Body of pancreas (tissue), 4 donors: ENCODE measurements at regions not wholly inside any gene's neighbourhood (a gene's known extent, or its start where the extent isn't known, plus 50 kb on each side); places are given as distances from the start of the nearest gene placed in this dataset.

ENCODE experiments used
- CTCF ChIP-seq, 7 experiments: fragments of 450-650 bp in 4 of 7; fragments of 200-600 bp in 3 of 7; sonication (generic) in 3 of 7; IDR thresholded peaks; one replicate each; pipeline ENCODE4 v1.5.1; 2016 to 2019; ENCODE audit warnings: antibody characterized with exemption in 7 of 7
- POLR2A ChIP-seq, 3 donors: fragments of 450-650 bp; IDR thresholded peaks; one replicate each; pipeline ENCODE4 v1.6.1; 2016; ENCODE audit warnings: antibody characterized with exemption in 3 of 3, mild to moderate bottlenecking in 2 of 3

DNA sequence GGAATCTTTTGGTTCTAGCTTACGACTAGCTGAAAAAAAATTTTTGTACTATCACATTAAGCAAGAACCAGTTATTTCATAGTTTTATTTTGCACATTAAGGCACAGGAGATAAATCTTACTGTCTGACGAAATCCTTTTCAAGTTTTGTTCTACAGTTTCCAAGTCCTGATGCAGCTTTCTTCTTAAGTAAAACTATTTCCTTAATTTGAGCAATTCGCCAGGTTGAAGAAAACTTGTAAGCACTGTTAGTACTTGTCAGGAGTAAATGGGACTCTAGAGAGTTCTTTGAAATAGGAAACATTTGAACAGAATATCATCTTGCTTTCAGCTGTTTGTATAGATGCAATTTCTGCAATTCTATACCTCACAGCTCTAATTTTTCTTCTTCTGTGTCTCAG is 318.8 kb upstream of the ELAVL2 start:
- no peak for TF ChIP-seq CTCF (IDR thresholded peaks at IDR 0.05)
- no peak for TF ChIP-seq POLR2A (IDR thresholded peaks at IDR 0.05)
